ENCODE measurements at regions not wholly inside any gene's neighbourhood (a gene's known extent, or its start where the extent isn't known, plus 50 kb on each side); places are given as distances from the start of the nearest gene placed in this dataset.

DNA sequence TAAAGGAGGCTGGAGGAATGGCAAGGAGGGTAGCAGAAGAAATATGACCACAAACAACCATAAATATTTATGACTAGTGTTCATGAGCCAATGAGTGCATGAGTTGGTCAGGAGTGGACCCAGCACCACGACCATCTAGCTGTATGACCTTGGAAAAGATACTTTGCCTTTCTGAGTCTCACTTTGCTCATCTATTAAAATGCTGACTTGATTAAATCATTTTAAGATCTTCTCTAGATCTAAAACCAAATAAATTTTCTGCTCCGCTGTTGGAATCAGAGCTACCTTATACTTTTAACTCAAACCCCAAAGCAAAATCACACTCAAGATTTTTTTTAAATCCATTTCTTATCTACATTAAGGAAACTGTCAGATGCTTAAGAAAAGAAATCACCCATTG lies 207.0 kb downstream of the GPAM start:
- Histone ChIP-seq H3K4me3 (no peak overlapping the region), H3K27me3 (no peaks in the 10 kb centered on the region), H3K36me3 (no peaks in the 10 kb centered on the region), H3K4me1 (ENCODE audit: low read depth) (no peaks in the 10 kb centered on the region), H3K27ac (no peak overlapping the region), H3K9me3 (ENCODE audit: low read depth) (no peaks in the 10 kb centered on the region)
- DNase-seq (ENCODE audit: low read depth in 1 of 2, low spot score in 1 of 2) = no peak
- TF ChIP-seq, protein P1, sequence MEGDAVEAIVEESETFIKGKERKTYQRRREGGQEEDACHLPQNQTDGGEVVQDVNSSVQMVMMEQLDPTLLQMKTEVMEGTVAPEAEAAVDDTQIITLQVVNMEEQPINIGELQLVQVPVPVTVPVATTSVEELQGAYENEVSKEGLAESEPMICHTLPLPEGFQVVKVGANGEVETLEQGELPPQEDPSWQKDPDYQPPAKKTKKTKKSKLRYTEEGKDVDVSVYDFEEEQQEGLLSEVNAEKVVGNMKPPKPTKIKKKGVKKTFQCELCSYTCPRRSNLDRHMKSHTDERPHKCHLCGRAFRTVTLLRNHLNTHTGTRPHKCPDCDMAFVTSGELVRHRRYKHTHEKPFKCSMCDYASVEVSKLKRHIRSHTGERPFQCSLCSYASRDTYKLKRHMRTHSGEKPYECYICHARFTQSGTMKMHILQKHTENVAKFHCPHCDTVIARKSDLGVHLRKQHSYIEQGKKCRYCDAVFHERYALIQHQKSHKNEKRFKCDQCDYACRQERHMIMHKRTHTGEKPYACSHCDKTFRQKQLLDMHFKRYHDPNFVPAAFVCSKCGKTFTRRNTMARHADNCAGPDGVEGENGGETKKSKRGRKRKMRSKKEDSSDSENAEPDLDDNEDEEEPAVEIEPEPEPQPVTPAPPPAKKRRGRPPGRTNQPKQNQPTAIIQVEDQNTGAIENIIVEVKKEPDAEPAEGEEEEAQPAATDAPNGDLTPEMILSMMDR (IDR thresholded peaks at IDR 0.05; ENCODE audit: low read depth, low read length) = no peak

DNA sequence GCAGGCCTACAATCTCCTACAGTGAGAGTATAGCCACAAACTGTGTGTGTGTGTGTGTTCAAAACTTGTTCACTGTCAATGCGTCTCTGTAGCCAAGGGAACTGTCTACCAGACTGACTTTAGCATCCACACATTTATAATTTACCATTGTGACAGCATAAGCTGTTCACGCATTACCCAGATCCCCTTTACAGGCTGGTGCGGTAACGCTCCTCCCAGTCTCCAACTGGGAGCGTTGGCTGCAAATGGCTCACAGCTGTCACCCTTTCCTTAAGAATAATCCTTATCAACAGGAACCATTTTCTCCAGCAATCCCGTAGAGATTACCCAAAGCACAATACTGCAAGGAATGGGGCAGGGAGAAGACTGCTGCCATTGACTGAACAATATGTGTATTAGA lies 199.5 kb downstream of the GPAM start:
- Histone ChIP-seq H3K27ac (no peak overlapping the region), H3K27me3 (no peaks in the 10 kb centered on the region), H3K9me3 (ENCODE audit: low read depth) (no peaks in the 10 kb centered on the region), H3K4me3 (no peak overlapping the region), H3K4me1 (ENCODE audit: low read depth) (no peaks in the 10 kb centered on the region), H3K36me3 (no peaks in the 10 kb centered on the region)
- TF ChIP-seq, protein P1 (IDR thresholded peaks at IDR 0.05; ENCODE audit: low read depth, low read length) = no peak
- no peak for DNase-seq (ENCODE audit: low read depth in 1 of 2, low spot score in 1 of 2)

DNA sequence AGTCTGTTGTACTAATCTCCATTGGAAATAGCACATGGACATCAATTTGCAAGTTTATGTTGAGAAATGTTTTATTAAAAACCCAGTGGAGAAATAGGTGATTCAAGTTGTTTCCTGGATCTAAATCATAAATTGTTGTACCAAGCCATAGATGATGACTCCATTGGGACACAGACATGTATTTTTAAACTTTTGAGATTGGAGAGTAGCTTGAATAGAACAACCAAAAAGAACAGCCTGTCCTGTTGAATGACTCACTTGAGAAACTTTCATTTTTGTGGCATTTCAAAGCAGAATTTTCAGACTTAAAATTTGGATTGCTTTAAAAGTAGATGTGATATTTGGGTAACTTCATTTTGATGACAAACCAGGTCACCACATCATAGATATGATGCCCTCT lies 197.5 kb downstream of the GPAM start:
- Histone ChIP-seq H3K9me3 (ENCODE audit: low read depth) (no peaks in the 10 kb centered on the region), H3K4me3 (no peak overlapping the region), H3K27me3 (no peaks in the 10 kb centered on the region), H3K4me1 (ENCODE audit: low read depth) (no peaks in the 10 kb centered on the region), H3K36me3 (no peaks in the 10 kb centered on the region), H3K27ac (no peak overlapping the region)
- TF ChIP-seq, protein P1 (IDR thresholded peaks at IDR 0.05; ENCODE audit: low read depth, low read length) = no peak
- no peak for DNase-seq (ENCODE audit: low read depth in 1 of 2, low spot score in 1 of 2)

DNA sequence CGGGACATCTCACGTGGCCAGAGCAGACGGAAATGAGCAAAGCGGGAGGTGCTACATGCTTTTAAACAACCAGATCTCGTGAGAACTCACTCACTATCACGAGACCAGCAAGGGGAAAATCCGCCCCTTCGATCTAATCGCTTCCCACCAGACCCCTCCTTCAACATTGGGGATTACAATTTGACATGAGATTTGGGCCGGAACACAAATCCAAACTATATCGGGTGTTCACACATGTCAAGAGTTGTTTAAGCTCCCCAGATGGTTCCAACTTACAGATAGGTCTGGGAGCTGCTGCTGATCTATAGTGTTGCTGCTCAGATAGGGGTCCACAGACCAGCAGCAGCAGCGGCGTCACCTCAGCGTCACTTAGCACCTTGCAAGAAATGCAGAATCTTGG lies 194.9 kb downstream of the GPAM start:
- Histone ChIP-seq H3K36me3 (no peaks in the 10 kb centered on the region), H3K27ac (no peak overlapping the region), H3K4me3 (no peak overlapping the region), H3K9me3 (ENCODE audit: low read depth) (no peaks in the 10 kb centered on the region), H3K27me3 (no peaks in the 10 kb centered on the region), H3K4me1 (ENCODE audit: low read depth) (no peaks in the 10 kb centered on the region)
- DNase-seq (ENCODE audit: low read depth in 1 of 2, low spot score in 1 of 2) = no peak
- TF ChIP-seq, protein P1 (IDR thresholded peaks at IDR 0.05; ENCODE audit: low read depth, low read length) = no peak

DNA sequence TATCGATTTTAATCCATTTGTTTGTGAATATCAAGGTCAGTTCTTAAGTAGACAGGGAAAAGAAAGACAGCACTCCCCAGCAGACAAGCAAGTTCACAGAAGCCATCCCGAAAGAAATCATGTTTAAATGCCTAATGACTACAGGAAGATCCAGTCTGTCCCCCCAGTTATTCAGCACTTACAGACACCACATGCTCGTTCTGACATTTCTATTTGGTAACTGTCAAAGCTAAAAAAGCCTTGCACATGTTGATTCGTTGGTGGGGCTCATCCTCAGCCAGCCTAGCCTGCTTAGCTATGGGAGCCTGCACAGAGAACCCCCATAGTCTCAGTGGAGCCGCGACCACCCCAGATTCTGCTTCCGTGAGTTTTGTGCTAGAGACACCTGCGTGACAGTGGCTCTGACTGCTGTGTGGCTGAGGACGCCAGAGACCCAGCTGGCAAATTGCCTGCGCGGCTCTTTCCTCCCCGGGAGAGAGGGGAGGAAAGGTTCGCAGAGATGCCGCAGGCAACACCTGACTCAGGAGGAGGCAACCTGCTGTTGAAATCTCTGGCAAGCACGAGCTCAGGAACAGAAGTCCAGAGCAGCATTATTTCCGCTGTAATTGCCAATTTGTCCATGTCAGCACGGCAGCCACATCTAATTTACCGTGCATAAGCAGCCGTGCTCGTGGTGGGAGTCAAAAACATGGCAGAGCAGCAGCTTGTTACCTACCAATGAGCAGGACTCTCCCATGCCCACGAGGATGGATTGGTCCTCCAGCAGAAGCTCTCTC lies 194.2 kb downstream of the GPAM start:
- no peaks in the 10 kb centered on the region for H3K36me3 ChIP-seq
- no peak overlapping the region for H3K27ac ChIP-seq
- no peak overlapping the region for H3K4me3 ChIP-seq
- no peaks in the 10 kb centered on the region for H3K4me1 ChIP-seq (ENCODE audit: low read depth)
- H3K9me3 ChIP-seq (ENCODE audit: low read depth) = no peaks in the 10 kb centered on the region
- no peaks in the 10 kb centered on the region for H3K27me3 ChIP-seq
- TF ChIP-seq, protein P1 (IDR thresholded peaks at IDR 0.05; ENCODE audit: low read depth, low read length) = no peak
- no peak for DNase-seq (ENCODE audit: low read depth in 1 of 2, low spot score in 1 of 2)

Data from cardiac muscle cell (in vitro differentiated cells and primary cell).